Gastroesophageal sphincter (tissue), 4 donors: ENCODE measurements at regions not wholly inside any gene's neighbourhood (a gene's known extent, or its start where the extent isn't known, plus 50 kb on each side); places are given as distances from the start of the nearest gene placed in this dataset.

Source experiments
- ATAC-seq: fragments of 150-250 bp; one replicate; pipeline ENCODE4 v1.9.1; 2016; ENCODE audit warnings: mild to moderate bottlenecking, moderate library complexity
- H3K27ac ChIP-seq, 4 donors: fragments of 200-600 bp; sonication (generic) in 3 of 4; 1 replicate in 3 of 4; 2 replicates in 1 of 4; pipeline ENCODE4 v1.5.1; 2016 to 2019
- H3K27me3 ChIP-seq: fragments of 200-600 bp; sonication (generic); one replicate; pipeline ENCODE4 v1.5.1; 2019
- H3K36me3 ChIP-seq, 2 donors: fragments of 200-600 bp; sonication (generic); one replicate each; pipeline ENCODE4 v1.5.1; 2019; ENCODE audit warnings: control low read depth in 1 of 2
- H3K4me1 ChIP-seq, 3 donors: fragments of 200-600 bp; sonication (generic); 1 replicate in 2 of 3; 2 replicates in 1 of 3; pipeline ENCODE4 v1.5.1; 2016 to 2019; ENCODE audit warnings: control low read depth in 2 of 3
- H3K4me3 ChIP-seq, 2 donors: fragments of 200-600 bp; sonication (generic); one replicate each; pipeline ENCODE4 v1.5.1; 2019; ENCODE audit warnings: mild to moderate bottlenecking in 1 of 2, moderate library complexity in 1 of 2
- H3K9me3 ChIP-seq, 3 donors: fragments of 200-600 bp; sonication (generic); one replicate each; pipeline ENCODE4 v1.5.1; 2017 to 2019; ENCODE audit warnings: control low read depth in 2 of 3
- CTCF ChIP-seq, 4 experiments: fragments of 200-600 bp in 2 of 4; fragments of 450-650 bp in 2 of 4; sonication (generic) in 1 of 4; IDR thresholded peaks; one replicate each; pipeline ENCODE4 v1.5.1; 2017 to 2019; ENCODE audit warnings: antibody characterized with exemption in 4 of 4, mild to moderate bottlenecking in 2 of 4, moderate library complexity in 2 of 4
- EP300 ChIP-seq: sonication (generic); formaldehyde crosslinking; IDR thresholded peaks from one replicate; pipeline ENCODE4 v1.6.1; 2017; ENCODE audit warnings: antibody characterized with exemption, mild to moderate bottlenecking
- POLR2A ChIP-seq, 2 donors: fragments of 450-650 bp; IDR thresholded peaks; one replicate each; pipeline ENCODE4 v1.6.1; 2017; ENCODE audit warnings: antibody characterized with exemption in 2 of 2, mild to moderate bottlenecking in 2 of 2, moderate library complexity in 1 of 2
- POLR2AphosphoS5 ChIP-seq: sonication (generic); formaldehyde crosslinking; IDR thresholded peaks from one replicate; pipeline ENCODE4 v1.6.1; 2017; ENCODE audit warnings: antibody characterized with exemption
- WGBS, 2 donors: methylation state at CpG; one replicate each; pipeline ENCODE4 v1.1.5; 2018; ENCODE audit warnings: low coverage in 1 of 2; 5-methylcytosine and 5-hydroxymethylcytosine counted together

GRCh38 chr9:33677961-33678360, 117.4 kb upstream of the PRSS3 start:
- 83 to 88% methylated on average over 3 of the region's 3 CpGs for WGBS, 2 donors
- Histone ChIP-seq H3K36me3 (no peaks in the 10 kb centered on the region), H3K27ac (no peak overlapping the region), H3K4me3 (no peak overlapping the region), H3K27me3 (peaks cover 8% of the 10 kb centered on the region), H3K9me3 (peaks cover 0 to 2% (median 0%) of the 10 kb centered on the region in 3 donors), H3K4me1 (peaks cover 0 to 8% (median 5%) of the 10 kb centered on the region in 3 donors)
- TF ChIP-seq POLR2AphosphoS5 (no peak), CTCF (IDR thresholded peaks at IDR 0.05) (no peak), POLR2A (IDR thresholded peaks at IDR 0.05) (no peak)
- no peak for ATAC-seq

GRCh38 chr9:33682551-33682950, 112.8 kb upstream of the PRSS3 start:
- ATAC-seq, result no peak
- WGBS, 2 donors, result 90 to 97% methylated on average over 3 of the region's 3 CpGs
- Histone ChIP-seq H3K4me3 (no peak overlapping the region), H3K27ac (no peak overlapping the region), H3K4me1 (no peaks in the 10 kb centered on the region), H3K27me3 (no peaks in the 10 kb centered on the region), H3K36me3 (no peaks in the 10 kb centered on the region), H3K9me3 (no peaks in the 10 kb centered on the region)
- no peak for TF ChIP-seq EP300
- TF ChIP-seq POLR2A (IDR thresholded peaks at IDR 0.05), result no peak
- no peak for TF ChIP-seq POLR2AphosphoS5
- TF ChIP-seq CTCF (IDR thresholded peaks at IDR 0.05), result no peak

GRCh38 chr9:33684831-33685230, 110.5 kb upstream of the PRSS3 start:
- Histone ChIP-seq H3K4me3 (no peak overlapping the region), H3K4me1 (no peaks in the 10 kb centered on the region), H3K27ac (no peak overlapping the region), H3K36me3 (no peaks in the 10 kb centered on the region), H3K27me3 (no peaks in the 10 kb centered on the region), H3K9me3 (no peaks in the 10 kb centered on the region)
- ATAC-seq, result no peak
- TF ChIP-seq POLR2A (IDR thresholded peaks at IDR 0.05), result no peak
- TF ChIP-seq EP300, result no peak
- TF ChIP-seq POLR2AphosphoS5, result no peak
- no peak for TF ChIP-seq CTCF (IDR thresholded peaks at IDR 0.05)

GRCh38 chr9:33686942-33687341, 108.4 kb upstream of the PRSS3 start:
- H3K27ac ChIP-seq, result no peak overlapping the region
- H3K36me3 ChIP-seq, result no peaks in the 10 kb centered on the region
- no peaks in the 10 kb centered on the region for H3K4me1 ChIP-seq
- ATAC-seq, result no peak
- H3K27me3 ChIP-seq, result no peaks in the 10 kb centered on the region
- no peak overlapping the region for H3K4me3 ChIP-seq
- WGBS, 2 donors, result 54 to 56% methylated on average over 4 of the region's 4 CpGs
- no peaks in the 10 kb centered on the region for H3K9me3 ChIP-seq
- no peak for TF ChIP-seq POLR2A (IDR thresholded peaks at IDR 0.05)

- Histone ChIP-seq H3K4me3 (no peak overlapping the region), H3K27me3 (no peaks in the 10 kb centered on the region), H3K27ac (no peak overlapping the region), H3K9me3 (no peaks in the 10 kb centered on the region), H3K4me1 (no peaks in the 10 kb centered on the region), H3K36me3 (no peaks in the 10 kb centered on the region)
- no peak for ATAC-seq
- 0 to 24% methylated on average over 2 of the region's 2 CpGs for WGBS, 2 donors
- TF ChIP-seq EP300, result no peak
Measured at GRCh38 chr9:33687779-33688178, 107.6 kb upstream of the PRSS3 start.

- TF ChIP-seq CTCF (IDR thresholded peaks at IDR 0.05) (no peak), EP300 (no peak), POLR2A (IDR thresholded peaks at IDR 0.05) (no peak), POLR2AphosphoS5 (no peak)
- Histone ChIP-seq H3K9me3 (no peaks in the 10 kb centered on the region), H3K4me1 (no peaks in the 10 kb centered on the region), H3K27ac (no peak overlapping the region), H3K4me3 (no peak overlapping the region), H3K27me3 (no peaks in the 10 kb centered on the region), H3K36me3 (no peaks in the 10 kb centered on the region)
- 60 to 71% methylated on average over 2 of the region's 2 CpGs for WGBS, 2 donors
- no peak for ATAC-seq
Measured at GRCh38 chr9:33690143-33690933, 105.0 kb upstream of the PRSS3 start.
